PC-9 (cell line): ENCODE measurements at regions not wholly inside any gene's neighbourhood (a gene's known extent, or its start where the extent isn't known, plus 50 kb on each side); places are given as distances from the start of the nearest gene placed in this dataset.

Source experiments
- CTCF ChIP-seq: fragments of 200-600 bp; sonication (generic); conservative IDR thresholded peaks from 2 replicates; pipeline ENCODE4 v1.6.1; 2017; ENCODE audit warnings: mixed run types, antibody characterized with exemption, mild to moderate bottlenecking, moderate library complexity
- EZH2 ChIP-seq: fragments of 200-600 bp; sonication (generic); IDR thresholded peaks from 2 replicates; pipeline ENCODE4 v1.8.0; 2017; ENCODE audit warnings: antibody characterized with exemption, low read depth

- TF ChIP-seq CTCF, result no peak
- no peak for TF ChIP-seq EZH2
These were observed 322.1 kb upstream of the AUTS2 start for GRCh38 chr7:69276011-69276729.
